Esophagus squamous epithelium (tissue), 5 donors: ENCODE measurements at regions not wholly inside any gene's neighbourhood (a gene's known extent, or its start where the extent isn't known, plus 50 kb on each side); places are given as distances from the start of the nearest gene placed in this dataset.

Experiments used
- DNase-seq: peaks from one replicate; lab custom pipeline; 2025; lab: John Stamatoyannopoulos, UW
- H3K27ac ChIP-seq, 4 donors: fragments of 200-600 bp; sonication (generic); one replicate each; pipeline ENCODE4 v1.5.1; 2016 to 2019; ENCODE audit warnings: mild to moderate bottlenecking in 1 of 4
- H3K27me3 ChIP-seq, 4 donors: fragments of 200-600 bp; sonication (generic); 1 replicate in 3 of 4; 2 replicates in 1 of 4; pipeline versions ENCODE4 v1.5.1 to v1.6.0; 2017 to 2021; ENCODE audit warnings: antibody characterized with exemption in 1 of 4
- H3K36me3 ChIP-seq, 3 donors: fragments of 200-600 bp; sonication (generic); one replicate each; pipeline ENCODE4 v1.5.1; 2016 to 2019
- H3K4me1 ChIP-seq, 3 donors: fragments of 200-600 bp; sonication (generic); one replicate each; pipeline ENCODE4 v1.5.1; 2017 to 2019
- H3K4me3 ChIP-seq, 4 donors: fragments of 200-600 bp; sonication (generic); 1 replicate in 3 of 4; 2 replicates in 1 of 4; pipeline ENCODE4 v1.5.1; 2016 to 2019; ENCODE audit warnings: mild to moderate bottlenecking in 2 of 4, moderate library complexity in 1 of 4
- H3K9me3 ChIP-seq, 3 donors: fragments of 200-600 bp; sonication (generic); one replicate each; pipeline ENCODE4 v1.5.1; 2016 to 2019
- CTCF ChIP-seq, 6 experiments: fragments of 450-650 bp in 4 of 6; fragments of 200-600 bp in 2 of 6; sonication (generic) in 2 of 6; IDR thresholded peaks; one replicate each; pipeline ENCODE4 v1.5.1; 2016 to 2019; ENCODE audit warnings: antibody characterized with exemption in 6 of 6, mild to moderate bottlenecking in 4 of 6, moderate library complexity in 4 of 6
- POLR2A ChIP-seq, 4 donors: fragments of 450-650 bp; IDR thresholded peaks; one replicate each; pipeline ENCODE4 v1.6.1; 2017; ENCODE audit warnings: antibody characterized with exemption in 4 of 4, mild to moderate bottlenecking in 4 of 4, moderate library complexity in 3 of 4
- WGBS, 2 donors: methylation state at CpG; one replicate each; pipeline ENCODE4 v1.1.5; 2018; 5-methylcytosine and 5-hydroxymethylcytosine counted together
- intact Hi-C: fragments of 100-400 bp; cut with DNase I; formaldehyde crosslinking; loops from one replicate; pipeline ENCODE4 v1.15.0; 2022
- donor health status: DM: yes; HTN: yes; CAD: no.

- TF ChIP-seq POLR2A (IDR thresholded peaks at IDR 0.05) (no peak), CTCF (IDR thresholded peaks at IDR 0.05) (no peak)
- Histone ChIP-seq H3K4me3 (no peak overlapping the region), H3K9me3 (no peaks in the 10 kb centered on the region), H3K27me3 (no peaks in the 10 kb centered on the region), H3K36me3 (no peaks in the 10 kb centered on the region), H3K27ac (no peak overlapping the region), H3K4me1 (peaks cover 0 to 1% (median 0%) of the 10 kb centered on the region in 3 donors)
- no peak for DNase-seq
- intact Hi-C loops = no loop called here
- WGBS, 2 donors = 55 to 71% methylated on average over 1 of the region's 1 CpG
Measured at GRCh38 chr5:169356181-169356580, 55.2 kb upstream of the SLIT3 start.

GRCh38 chr5:169354921-169355320, 54.0 kb upstream of the SLIT3 start:
- Histone ChIP-seq H3K9me3 (no peaks in the 10 kb centered on the region), H3K4me3 (no peak overlapping the region), H3K27me3 (no peaks in the 10 kb centered on the region), H3K27ac (no peak overlapping the region), H3K4me1 (peaks cover 0 to 14% (median 10%) of the 10 kb centered on the region in 3 donors), H3K36me3 (no peaks in the 10 kb centered on the region)
- DNase-seq = no peak
- intact Hi-C loops = no loop called here
- 47 to 62% methylated on average over 2 of the region's 2 CpGs for WGBS, 2 donors
- TF ChIP-seq CTCF (IDR thresholded peaks at IDR 0.05) = no peak
- TF ChIP-seq POLR2A (IDR thresholded peaks at IDR 0.05) = no peak

GRCh38 chr5:169354263-169354662, 53.3 kb upstream of the SLIT3 start:
- 34 to 46% methylated on average over 1 of the region's 1 CpG for WGBS, 2 donors
- TF ChIP-seq POLR2A (IDR thresholded peaks at IDR 0.05) = no peak
- TF ChIP-seq CTCF (IDR thresholded peaks at IDR 0.05) = no peak
- intact Hi-C loops = no loop called here

GRCh38 chr5:169352901-169353300, 52.0 kb upstream of the SLIT3 start:
- no peaks in the 10 kb centered on the region for H3K27me3 ChIP-seq
- H3K27ac ChIP-seq = no peak overlapping the region
- H3K4me1 ChIP-seq = peaks cover 0 to 15% (median 12%) of the 10 kb centered on the region in 3 donors
- 77 to 84% methylated on average over 7 of the region's 7 CpGs for WGBS, 2 donors
- no peak overlapping the region for H3K4me3 ChIP-seq
- H3K9me3 ChIP-seq = no peaks in the 10 kb centered on the region
- no peak for DNase-seq
- TF ChIP-seq CTCF (IDR thresholded peaks at IDR 0.05) = no peak
- intact Hi-C loops = no loop called here
- no peaks in the 10 kb centered on the region for H3K36me3 ChIP-seq

More at GRCh38 chr5:169354263-169354662, 53.3 kb upstream of the SLIT3 start:
- H3K9me3 ChIP-seq = no peaks in the 10 kb centered on the region
- peaks cover 0 to 15% (median 12%) of the 10 kb centered on the region in 3 donors for H3K4me1 ChIP-seq
- no peak overlapping the region for H3K27ac ChIP-seq
- no peak for DNase-seq
- no peaks in the 10 kb centered on the region for H3K27me3 ChIP-seq
- no peaks in the 10 kb centered on the region for H3K36me3 ChIP-seq
- H3K4me3 ChIP-seq = no peak overlapping the region

GRCh38 chr5:169351721-169352120, 50.8 kb upstream of the SLIT3 start:
- no peak for DNase-seq
- Histone ChIP-seq H3K4me3 (no peak overlapping the region), H3K27ac (no peak overlapping the region), H3K27me3 (peaks cover 0 to under 1% (median 0%) of the 10 kb centered on the region in 4 donors), H3K9me3 (no peaks in the 10 kb centered on the region), H3K4me1 (peaks cover 0 to 15% (median 12%) of the 10 kb centered on the region in 3 donors), H3K36me3 (no peaks in the 10 kb centered on the region)
- 72 to 78% methylated on average over 3 of the region's 3 CpGs for WGBS, 2 donors
- TF ChIP-seq POLR2A (IDR thresholded peaks at IDR 0.05) (no peak), CTCF (IDR thresholded peaks at IDR 0.05) (no peak)
- intact Hi-C loops = no loop called here
